ENCODE measurements at regions not wholly inside any gene's neighbourhood (a gene's known extent, or its start where the extent isn't known, plus 50 kb on each side); places are given as distances from the start of the nearest gene placed in this dataset.

GRCh38 chr4:174062831-174063230, 220.6 kb downstream of the FBXO8 start:
- Histone ChIP-seq H3K9me2 (replicated peaks; ENCODE audit: low read depth, low read length) (no peaks in the 10 kb centered on the region), H3K9me3 (ENCODE audit: insufficient read depth, low read depth, low read length) (no peaks in the 10 kb centered on the region), H3K9ac (ENCODE audit: low read depth, low read length, poor library complexity, severe bottlenecking) (no peak overlapping the region), H3K4me1 (ENCODE audit: insufficient read depth, low read length, poor library complexity, severe bottlenecking) (no peaks in the 10 kb centered on the region), H3F3A (ENCODE audit: low read depth) (no peaks in the 10 kb centered on the region), H4K20me1 (ENCODE audit: insufficient read depth, low read length, poor library complexity, severe bottlenecking) (no peaks in the 10 kb centered on the region), H3K4me3 (ENCODE audit: low read length, poor library complexity, severe bottlenecking) (no peak overlapping the region), H3K79me2 (ENCODE audit: insufficient read depth, low read length) (no peaks in the 10 kb centered on the region), H2AFZ (ENCODE audit: low read length) (no peak overlapping the region), H3K27me3 (ENCODE audit: insufficient read depth, low read length, poor library complexity, severe bottlenecking) (no peaks in the 10 kb centered on the region), H3K36me3 (ENCODE audit: insufficient read depth, low read length) (no peaks in the 10 kb centered on the region), H3K4me2 (ENCODE audit: low read depth, low read length, poor library complexity, severe bottlenecking) (no peak overlapping the region)
- TF ChIP-seq CTCF (conservative IDR thresholded peaks at IDR 0.05; ENCODE audit: low read length) (no peak), EZH2phosphoT487 (IDR thresholded peaks at IDR 0.05; ENCODE audit: borderline replicate concordance) (no peak)

GRCh38 chr4:174061026-174061425, 222.4 kb downstream of the FBXO8 start:
- Histone ChIP-seq H3K79me2 (ENCODE audit: insufficient read depth, low read length) (no peaks in the 10 kb centered on the region), H3K4me2 (ENCODE audit: low read depth, low read length, poor library complexity, severe bottlenecking) (no peak overlapping the region), H2AFZ (ENCODE audit: low read length) (no peak overlapping the region), H3K4me1 (ENCODE audit: insufficient read depth, low read length, poor library complexity, severe bottlenecking) (no peaks in the 10 kb centered on the region), H3K27me3 (ENCODE audit: insufficient read depth, low read length, poor library complexity, severe bottlenecking) (no peaks in the 10 kb centered on the region), H3K9me3 (ENCODE audit: insufficient read depth, low read depth, low read length) (no peaks in the 10 kb centered on the region), H3F3A (ENCODE audit: low read depth) (no peaks in the 10 kb centered on the region), H3K9ac (ENCODE audit: low read depth, low read length, poor library complexity, severe bottlenecking) (no peak overlapping the region), H3K36me3 (ENCODE audit: insufficient read depth, low read length) (no peaks in the 10 kb centered on the region), H4K20me1 (ENCODE audit: insufficient read depth, low read length, poor library complexity, severe bottlenecking) (no peaks in the 10 kb centered on the region), H3K9me2 (replicated peaks; ENCODE audit: low read depth, low read length) (no peaks in the 10 kb centered on the region), H3K4me3 (ENCODE audit: low read length, poor library complexity, severe bottlenecking) (no peak overlapping the region)
- TF ChIP-seq CTCF (conservative IDR thresholded peaks at IDR 0.05; ENCODE audit: low read length) (no peak), EZH2phosphoT487 (IDR thresholded peaks at IDR 0.05; ENCODE audit: borderline replicate concordance) (no peak)

- Histone ChIP-seq H3K9ac (ENCODE audit: low read depth, low read length, poor library complexity, severe bottlenecking) (no peak overlapping the region), H3K4me2 (ENCODE audit: low read depth, low read length, poor library complexity, severe bottlenecking) (no peak overlapping the region), H3K9me2 (replicated peaks; ENCODE audit: low read depth, low read length) (no peaks in the 10 kb centered on the region), H3K4me1 (ENCODE audit: insufficient read depth, low read length, poor library complexity, severe bottlenecking) (no peaks in the 10 kb centered on the region), H3K79me2 (ENCODE audit: insufficient read depth, low read length) (no peaks in the 10 kb centered on the region), H3F3A (ENCODE audit: low read depth) (no peaks in the 10 kb centered on the region), H2AFZ (ENCODE audit: low read length) (no peak overlapping the region), H3K27me3 (ENCODE audit: insufficient read depth, low read length, poor library complexity, severe bottlenecking) (no peaks in the 10 kb centered on the region), H3K4me3 (ENCODE audit: low read length, poor library complexity, severe bottlenecking) (no peak overlapping the region), H3K36me3 (ENCODE audit: insufficient read depth, low read length) (no peaks in the 10 kb centered on the region), H3K9me3 (ENCODE audit: insufficient read depth, low read depth, low read length) (no peaks in the 10 kb centered on the region), H4K20me1 (ENCODE audit: insufficient read depth, low read length, poor library complexity, severe bottlenecking) (no peaks in the 10 kb centered on the region)
- no peak for TF ChIP-seq EZH2phosphoT487 (IDR thresholded peaks at IDR 0.05; ENCODE audit: borderline replicate concordance)
- TF ChIP-seq CTCF (conservative IDR thresholded peaks at IDR 0.05; ENCODE audit: low read length), result no peak
Observed at GRCh38 chr4:174058846-174059245, 224.6 kb downstream of the FBXO8 start.

Measured in Loucy (cell line).